Body of pancreas (tissue), 4 donors: ENCODE measurements at regions not wholly inside any gene's neighbourhood (a gene's known extent, or its start where the extent isn't known, plus 50 kb on each side); places are given as distances from the start of the nearest gene placed in this dataset.

Experiments used
- ATAC-seq: fragments of 150-250 bp; one replicate; pipeline ENCODE4 v1.9.1; 2016
- DNase-seq, 4 donors: peaks; one replicate each; pipeline ENCODE4 v3.0.0-alpha.2; 2019
- H3K27ac ChIP-seq, 4 donors: fragments of 200-600 bp; sonication (generic); 1 replicate in 3 of 4; 2 replicates in 1 of 4; pipeline versions ENCODE4 v1.5.1 to v1.6.1; 2016 to 2019; ENCODE audit warnings: mild to moderate bottlenecking in 1 of 4, mixed read lengths in 1 of 4, moderate library complexity in 1 of 4
- H3K27me3 ChIP-seq, 2 donors: fragments of 200-600 bp; sonication (generic); one replicate each; pipeline ENCODE4 v1.6.0; 2016; ENCODE audit warnings: mild to moderate bottlenecking in 1 of 2
- H3K36me3 ChIP-seq, 2 donors: fragments of 200-600 bp; sonication (generic); replicated peaks in 1 of 2; 2 replicates each; pipeline ENCODE4 v1.5.1; 2016; ENCODE audit warnings: low read depth in 2 of 2; ENCODE audit not compliant: insufficient read depth in 1 of 2
- H3K4me1 ChIP-seq: fragments of 200-600 bp; sonication (generic); one replicate; pipeline ENCODE4 v1.6.0; 2016
- H3K4me3 ChIP-seq, 2 donors: fragments of 200-600 bp; sonication (generic); 1 replicate in 1 of 2; 2 replicates in 1 of 2; pipeline ENCODE4 v1.5.1; 2016 to 2019
- H3K9me3 ChIP-seq, 3 donors: fragments of 200-600 bp; sonication (generic); 1 replicate in 2 of 3; 2 replicates in 1 of 3; pipeline ENCODE4 v1.5.1; 2016
- CTCF ChIP-seq, 7 experiments: fragments of 450-650 bp in 4 of 7; fragments of 200-600 bp in 3 of 7; sonication (generic) in 3 of 7; IDR thresholded peaks; one replicate each; pipeline ENCODE4 v1.5.1; 2016 to 2019; ENCODE audit warnings: antibody characterized with exemption in 7 of 7
- POLR2A ChIP-seq, 3 donors: fragments of 450-650 bp; IDR thresholded peaks; one replicate each; pipeline ENCODE4 v1.6.1; 2016; ENCODE audit warnings: antibody characterized with exemption in 3 of 3, mild to moderate bottlenecking in 2 of 3
- WGBS, 2 donors: methylation state at CpG; one replicate each; pipeline ENCODE4 v1.1.5; 2017; 5-methylcytosine and 5-hydroxymethylcytosine counted together
- intact Hi-C: fragments of 100-400 bp; cut with DNase I; formaldehyde crosslinking; loops from one replicate; pipeline ENCODE4 v1.15.1; 2023

GRCh38 chr12:105831372-105831771, 307.4 kb downstream of the NUAK1 start:
- DNase-seq: no peak
- no peak for ATAC-seq
- WGBS, 2 donors: 63 to 72% methylated on average over 3 of the region's 3 CpGs

GRCh38 chr12:105832021-105832420, 306.7 kb downstream of the NUAK1 start:
- DNase-seq (no peak), ATAC-seq (no peak)
- 70 to 86% methylated on average over 6 of the region's 6 CpGs for WGBS, 2 donors
- TF ChIP-seq POLR2A (IDR thresholded peaks at IDR 0.05) (no peak), CTCF (IDR thresholded peaks at IDR 0.05) (no peak)
- Histone ChIP-seq H3K4me3 (no peak overlapping the region), H3K36me3 (no peaks in the 10 kb centered on the region), H3K9me3 (no peaks in the 10 kb centered on the region), H3K27ac (no peak overlapping the region), H3K4me1 (no peaks in the 10 kb centered on the region), H3K27me3 (no peaks in the 10 kb centered on the region)
- intact Hi-C loops: no loop called here

More at GRCh38 chr12:105831372-105831771, 307.4 kb downstream of the NUAK1 start:
- no peaks in the 10 kb centered on the region for H3K4me1 ChIP-seq
- H3K4me3 ChIP-seq: no peak overlapping the region
- TF ChIP-seq POLR2A (IDR thresholded peaks at IDR 0.05): no peak
- TF ChIP-seq CTCF (IDR thresholded peaks at IDR 0.05): no peak
- intact Hi-C loops: no loop called here
- H3K27ac ChIP-seq: no peak overlapping the region
- H3K27me3 ChIP-seq: no peaks in the 10 kb centered on the region
- H3K9me3 ChIP-seq: no peaks in the 10 kb centered on the region
- no peaks in the 10 kb centered on the region for H3K36me3 ChIP-seq

- 50 to 71% methylated on average over 4 of the region's 4 CpGs for WGBS, 2 donors
- Histone ChIP-seq H3K36me3 (no peaks in the 10 kb centered on the region), H3K9me3 (no peaks in the 10 kb centered on the region), H3K4me1 (no peaks in the 10 kb centered on the region), H3K4me3 (no peak overlapping the region), H3K27ac (no peak overlapping the region), H3K27me3 (no peaks in the 10 kb centered on the region)
- TF ChIP-seq POLR2A (IDR thresholded peaks at IDR 0.05) (no peak), CTCF (IDR thresholded peaks at IDR 0.05) (no peak)
- ATAC-seq (no peak), DNase-seq (no peak)
- intact Hi-C loops: no loop called here
Observed at GRCh38 chr12:105832806-105833205, 305.9 kb downstream of the NUAK1 start.

- Histone ChIP-seq H3K27ac (no peak overlapping the region), H3K4me1 (no peaks in the 10 kb centered on the region), H3K36me3 (no peaks in the 10 kb centered on the region), H3K27me3 (no peaks in the 10 kb centered on the region), H3K9me3 (no peaks in the 10 kb centered on the region), H3K4me3 (no peak overlapping the region)
- 64 to 73% methylated on average over 2 of the region's 2 CpGs for WGBS, 2 donors
- no peak for DNase-seq
- TF ChIP-seq POLR2A (IDR thresholded peaks at IDR 0.05) (no peak), CTCF (IDR thresholded peaks at IDR 0.05) (no peak)
- ATAC-seq: no peak
- intact Hi-C loops: no loop called here
Observed at GRCh38 chr12:105834496-105834895, 304.3 kb downstream of the NUAK1 start.

GRCh38 chr12:105835580-105836241, 303.0 kb downstream of the NUAK1 start:
- Histone ChIP-seq H3K27me3 (no peaks in the 10 kb centered on the region), H3K4me1 (no peaks in the 10 kb centered on the region), H3K27ac (no peak overlapping the region), H3K4me3 (no peak overlapping the region), H3K9me3 (no peaks in the 10 kb centered on the region), H3K36me3 (no peaks in the 10 kb centered on the region)
- ATAC-seq: no peak
- WGBS, 2 donors: 74 to 89% methylated on average over 3 to 4 of the region's 4 CpGs
- no peak for TF ChIP-seq CTCF (IDR thresholded peaks at IDR 0.05)
- no peak for TF ChIP-seq POLR2A (IDR thresholded peaks at IDR 0.05)
- no peak for DNase-seq
- intact Hi-C loops: no loop called here
